GM21526 (cell line): ENCODE measurements at regions not wholly inside any gene's neighbourhood (a gene's known extent, or its start where the extent isn't known, plus 50 kb on each side); places are given as distances from the start of the nearest gene placed in this dataset.

Experiments used
- ATAC-seq: cut with Tn5 transposase; IDR thresholded peaks from one replicate; pipeline ENCODE4 v1.9.1; 2021; ENCODE audit warnings: moderate library complexity; ENCODE audit not compliant: unreplicated experiment, low FRiP score

DNA sequence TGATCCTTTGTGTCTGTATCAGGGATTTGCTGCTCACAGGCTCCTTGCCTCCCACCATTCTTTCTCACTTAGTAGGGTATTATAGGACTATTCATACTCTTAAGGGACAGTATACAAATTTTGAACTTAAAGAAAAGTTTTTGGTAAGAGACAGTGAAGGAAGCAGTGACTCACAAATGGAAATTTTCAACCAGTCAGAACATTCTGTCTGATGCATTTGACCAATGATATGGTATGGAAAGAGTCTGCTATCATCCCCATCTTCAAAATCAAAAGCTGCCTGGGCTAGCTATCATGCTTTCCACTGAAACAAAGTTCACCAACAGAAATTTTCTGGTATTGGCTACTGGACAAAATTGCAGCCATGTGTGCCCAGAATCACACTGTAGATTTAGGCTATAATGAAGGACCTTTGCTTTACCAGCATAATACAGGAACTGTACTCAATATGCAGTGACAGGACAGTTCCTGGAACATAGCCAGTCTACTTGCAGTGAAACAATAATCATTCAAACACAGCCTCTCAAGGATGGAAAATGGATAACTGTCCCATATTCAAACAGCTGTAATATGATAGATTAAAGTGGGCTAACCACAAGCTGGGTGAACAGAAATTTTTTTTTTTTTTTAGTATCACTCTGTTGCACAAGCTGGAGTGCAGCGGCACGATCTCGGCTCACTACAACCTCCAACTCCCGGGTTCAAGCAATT lies 109.0 kb upstream of the ACSL4 start:
- ATAC-seq, result no peak

DNA sequence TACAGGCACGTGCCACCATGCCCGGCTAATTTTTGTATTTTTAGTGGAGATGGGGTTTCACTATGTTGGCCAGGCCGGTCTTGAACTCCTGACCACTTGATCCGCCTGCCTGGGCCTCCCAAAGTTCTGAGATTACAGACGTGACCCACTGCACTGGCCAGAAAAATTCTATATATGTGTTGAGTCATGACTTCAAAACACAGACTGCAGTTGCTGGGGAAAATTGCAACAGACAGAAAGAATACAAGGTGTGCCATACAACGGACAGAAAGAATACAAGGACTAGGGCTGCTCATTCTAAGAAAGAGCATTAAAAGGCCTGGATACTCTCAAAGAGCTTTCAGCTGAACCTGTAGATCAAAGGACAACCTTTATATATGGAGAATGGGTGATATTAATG lies 109.6 kb upstream of the ACSL4 start:
- ATAC-seq, result no peak

DNA sequence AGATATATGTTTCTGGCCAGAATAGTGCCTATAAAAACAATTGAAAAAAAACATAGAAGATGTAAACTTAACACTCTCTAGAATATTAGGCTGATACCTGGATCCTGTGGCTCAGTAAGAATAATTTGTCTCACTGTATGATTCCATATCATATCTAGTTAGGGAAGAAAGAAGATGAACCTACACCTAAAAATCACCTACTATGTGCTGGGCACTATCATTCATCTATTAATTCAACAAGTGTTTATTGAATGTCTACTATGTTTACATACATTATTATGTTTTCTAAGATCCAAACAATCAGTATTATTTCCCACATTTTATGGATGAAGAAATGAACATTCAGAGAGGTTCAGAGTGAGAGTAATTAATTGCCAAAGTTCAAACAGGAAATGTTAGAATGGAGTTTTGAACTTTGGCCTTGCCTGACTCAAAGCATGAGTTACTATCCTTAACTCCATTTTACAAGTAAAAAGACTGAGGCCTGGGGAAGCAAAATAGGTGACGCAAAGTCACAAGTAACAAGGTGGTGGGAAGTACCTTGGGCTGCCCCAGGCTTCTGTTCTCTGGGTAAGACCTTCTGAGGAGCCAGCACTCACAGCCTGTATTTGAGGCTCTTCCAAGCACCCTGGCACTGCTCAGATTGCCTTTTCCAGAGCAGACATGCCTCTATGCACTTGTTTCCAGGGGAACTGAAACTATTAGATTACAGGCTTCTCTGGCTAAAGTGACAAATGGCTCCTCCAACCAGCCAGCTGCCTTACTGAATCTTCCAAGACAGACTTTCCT lies 111.1 kb upstream of the ACSL4 start:
- ATAC-seq, result no peak

DNA sequence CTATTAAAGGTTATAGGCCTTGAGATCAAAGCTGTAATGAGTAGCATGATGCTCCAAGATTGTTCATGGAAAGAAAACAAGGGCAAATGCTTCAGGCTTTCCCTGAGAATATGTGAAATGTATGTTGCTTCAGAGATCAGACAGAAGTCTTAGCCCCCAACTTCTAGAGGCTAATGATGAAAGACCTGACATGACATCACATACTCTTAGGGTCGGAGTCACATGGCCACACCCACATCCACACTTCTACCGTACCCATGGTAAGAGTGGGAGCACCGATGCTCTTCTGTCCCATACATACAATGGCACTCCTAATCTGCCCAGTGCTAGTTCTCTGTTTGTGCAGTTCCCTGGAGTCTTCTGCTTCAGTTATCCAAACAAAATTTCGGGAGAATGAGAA lies 111.9 kb upstream of the ACSL4 start:
- ATAC-seq, result no peak

DNA sequence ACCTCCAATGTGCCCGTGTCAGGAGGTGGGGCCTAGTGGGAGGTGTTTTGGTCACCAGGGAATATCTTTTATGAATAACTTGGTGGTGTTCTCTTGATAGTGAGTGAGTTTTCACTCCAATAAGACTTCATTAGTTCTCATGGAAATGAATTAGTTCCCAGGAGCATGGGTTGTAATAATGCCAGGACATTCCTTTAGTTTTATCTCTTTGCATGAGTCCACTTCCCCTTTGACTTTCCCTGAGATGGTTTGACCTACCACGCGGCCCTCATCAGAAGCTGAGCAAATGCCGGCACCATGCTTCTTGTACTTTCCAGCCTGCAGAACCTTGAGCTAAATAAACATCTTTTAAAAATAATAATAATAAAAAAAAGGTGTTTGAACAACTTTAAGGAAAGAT lies 112.9 kb upstream of the ACSL4 start:
- no peak for ATAC-seq

DNA sequence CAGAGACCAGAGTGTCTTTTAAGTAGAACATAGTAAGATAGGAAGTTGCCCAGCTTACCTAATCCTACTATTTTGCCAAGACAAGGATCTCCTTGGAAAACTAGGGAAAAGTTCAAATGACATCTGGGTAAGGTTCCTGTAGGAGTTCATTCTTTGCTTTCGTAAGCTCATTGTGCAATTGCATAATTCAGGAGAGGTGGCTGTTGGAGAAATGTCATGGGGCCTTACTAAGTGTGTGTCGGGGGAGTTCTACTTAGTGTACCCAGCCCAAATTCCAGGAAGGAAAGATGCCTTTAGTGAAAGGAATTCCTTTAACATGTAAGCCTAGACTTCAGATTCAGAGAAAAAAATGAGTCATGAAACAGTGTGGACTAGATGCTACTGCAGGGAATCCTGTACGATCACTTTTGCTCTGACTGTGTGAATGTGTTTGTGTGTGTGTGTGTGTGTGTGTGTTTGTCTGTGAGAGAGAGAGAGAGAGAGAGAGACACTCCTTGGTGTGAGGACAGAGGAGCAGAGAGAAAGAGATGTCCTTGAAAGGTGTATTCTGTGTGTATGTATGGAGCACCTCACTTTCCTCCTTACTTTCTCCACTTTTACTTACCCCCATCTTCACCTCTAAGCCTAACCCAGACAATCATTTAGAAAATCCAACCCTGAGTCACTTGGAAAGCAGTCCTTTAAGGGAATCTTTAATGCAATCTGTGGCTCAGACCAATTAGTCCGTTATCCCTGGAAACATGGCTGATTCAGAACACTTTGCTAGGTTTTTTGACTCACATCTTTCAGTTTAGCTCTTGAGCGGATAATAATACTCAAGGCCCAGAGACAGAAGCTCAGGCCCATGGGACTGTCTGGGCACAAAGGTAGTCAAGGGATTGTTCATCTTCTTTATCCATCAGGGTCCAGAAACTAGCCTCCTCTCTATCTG lies 114.5 kb upstream of the ACSL4 start:
- ATAC-seq, result no peak

DNA sequence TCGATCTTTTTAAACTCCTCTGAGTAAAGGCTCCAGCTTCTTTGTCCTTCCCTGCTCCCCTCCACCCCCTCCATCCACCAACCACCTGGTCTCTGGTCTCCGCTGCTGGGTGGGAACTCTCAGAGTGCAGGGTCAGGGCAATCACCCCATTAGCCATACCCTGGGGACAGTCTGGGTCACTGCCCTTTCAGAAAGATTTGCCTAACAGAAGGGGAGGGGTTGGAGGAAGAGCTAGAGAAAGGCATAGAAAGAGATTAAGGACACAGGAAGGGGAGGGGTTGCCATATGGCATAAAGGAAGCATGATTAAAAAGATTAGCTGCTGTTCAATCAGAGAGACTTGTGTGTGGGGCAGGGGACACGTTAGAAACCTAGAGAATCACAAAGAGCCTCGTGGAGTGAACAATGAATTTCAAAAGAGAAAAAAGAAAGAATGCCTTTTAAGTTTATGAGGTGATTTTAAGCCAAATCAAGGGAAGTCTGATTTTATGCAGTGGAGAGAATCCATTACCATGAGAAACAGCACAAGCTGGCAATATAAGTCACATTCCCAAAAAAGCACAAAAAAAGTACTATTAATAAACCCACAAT lies 115.5 kb upstream of the ACSL4 start:
- ATAC-seq, result peak; percentile 60

DNA sequence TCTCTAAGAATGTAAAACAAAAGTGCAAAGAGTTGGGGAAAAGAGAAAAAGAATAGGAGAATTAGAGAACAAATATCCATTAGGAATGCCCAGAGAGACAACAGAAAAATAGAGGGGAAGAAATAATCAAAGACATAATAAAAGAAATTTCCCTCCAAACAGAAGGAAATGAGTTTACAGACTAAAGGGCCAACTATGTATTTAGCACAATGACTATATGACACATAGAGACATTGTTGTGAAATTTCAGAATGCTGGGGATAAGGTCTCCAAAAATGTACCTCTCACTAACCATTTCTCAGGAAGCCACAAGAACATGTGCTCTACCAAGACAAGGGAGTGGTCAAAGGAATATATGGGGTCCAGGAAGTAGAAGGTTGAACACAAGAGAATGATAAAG lies 121.0 kb upstream of the ACSL4 start:
- no peak for ATAC-seq

DNA sequence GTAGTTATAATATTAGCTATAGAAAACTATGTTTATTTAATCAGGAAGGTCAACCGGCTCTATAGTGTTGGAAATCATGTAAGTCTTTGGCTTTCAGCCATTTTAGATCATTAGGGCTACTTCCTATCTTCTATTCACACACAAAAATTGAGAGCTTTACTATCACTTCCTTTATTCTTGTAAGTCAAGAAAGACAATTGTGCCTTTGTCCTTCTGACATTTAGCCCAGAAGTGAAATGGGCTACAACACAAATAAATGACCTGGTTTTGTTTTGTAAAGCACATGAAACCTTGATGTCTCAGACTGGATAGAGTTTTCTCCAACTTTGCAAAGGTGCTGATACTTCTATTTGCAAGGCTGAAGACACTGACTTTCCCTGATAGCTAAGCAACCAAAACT lies 122.4 kb upstream of the ACSL4 start:
- ATAC-seq, result no peak

DNA sequence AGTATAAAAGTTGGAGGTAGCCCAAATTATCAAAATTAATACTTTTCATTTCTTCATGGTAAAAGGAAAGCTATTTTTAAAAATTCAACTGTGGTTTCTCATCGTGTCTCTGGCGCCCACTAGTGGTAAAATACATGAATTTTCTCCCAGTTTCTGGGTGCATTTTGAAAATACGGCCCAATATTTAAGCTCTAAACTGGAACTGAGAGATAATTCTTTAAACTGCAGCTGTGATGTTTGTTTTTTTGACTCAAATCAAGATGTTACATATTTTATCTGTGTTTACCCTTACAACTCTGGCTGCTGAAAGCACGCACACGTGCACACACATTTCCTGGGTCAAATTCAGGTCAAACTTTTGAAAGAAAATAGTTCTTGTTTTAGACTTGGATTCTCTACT lies 123.9 kb upstream of the ACSL4 start:
- ATAC-seq, result no peak

DNA sequence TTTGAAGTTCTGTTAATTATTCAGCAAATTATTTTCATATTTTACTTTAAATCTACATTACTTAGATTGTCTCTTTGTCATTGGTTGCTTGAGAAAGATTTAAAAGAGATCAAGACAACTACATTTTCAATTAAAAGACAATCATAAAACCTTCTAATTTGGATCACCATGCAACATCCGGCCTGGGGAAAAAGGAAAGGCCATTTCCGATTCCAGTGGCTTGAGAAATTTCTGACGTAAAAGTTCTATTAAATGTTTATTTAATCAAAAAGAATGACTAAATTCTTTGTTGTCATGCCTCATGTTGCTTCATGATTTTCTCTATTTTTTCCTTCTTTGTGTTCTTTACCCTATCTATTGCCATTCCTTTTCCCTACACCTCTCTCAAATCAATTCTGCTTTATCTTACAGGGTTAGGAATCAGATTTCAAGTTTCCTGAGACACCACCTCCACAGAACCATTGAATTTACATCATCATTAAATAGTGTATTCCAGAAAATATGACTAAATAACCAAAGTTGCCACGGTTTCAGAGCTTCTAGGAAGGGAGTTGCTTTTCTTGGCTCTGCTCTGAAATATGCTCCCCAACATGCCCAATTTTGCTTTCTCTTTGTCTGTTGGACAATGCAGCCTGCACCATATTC lies 124.6 kb upstream of the ACSL4 start:
- no peak for ATAC-seq

DNA sequence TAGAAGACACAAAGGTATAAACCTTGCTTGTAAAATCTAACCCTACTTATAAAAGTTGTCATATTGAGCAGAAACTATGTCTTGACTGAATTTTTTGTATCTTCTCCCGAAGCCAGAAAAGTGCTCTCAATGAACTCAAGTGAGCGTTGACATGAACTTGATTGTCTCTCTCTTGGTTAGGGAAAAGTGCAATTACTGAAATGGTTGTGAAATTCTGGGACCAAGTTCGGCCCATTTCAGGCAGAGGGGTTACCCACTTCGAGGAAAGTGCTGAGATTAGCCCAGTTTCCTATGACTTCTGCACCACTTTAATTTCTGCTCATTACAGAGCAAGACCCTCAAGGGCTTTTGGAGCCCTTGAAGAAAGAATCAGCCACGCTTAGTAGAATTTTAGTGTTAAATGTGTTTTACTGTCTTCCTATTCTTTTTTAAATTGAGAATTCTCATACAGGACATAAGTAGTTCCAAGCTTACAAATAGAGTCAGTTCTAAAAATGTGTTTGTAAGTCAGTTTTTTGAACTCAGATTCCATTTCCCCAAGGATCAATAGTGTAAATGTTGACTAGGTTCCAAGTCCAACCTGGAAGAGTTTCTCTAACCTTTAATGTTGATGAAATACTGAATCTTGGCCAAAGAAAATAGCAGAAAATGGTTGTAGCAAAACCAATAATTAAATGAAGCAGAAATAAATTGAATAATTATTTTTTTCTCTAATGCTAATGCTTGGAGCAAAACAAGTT lies 125.7 kb upstream of the ACSL4 start:
- ATAC-seq, result no peak

DNA sequence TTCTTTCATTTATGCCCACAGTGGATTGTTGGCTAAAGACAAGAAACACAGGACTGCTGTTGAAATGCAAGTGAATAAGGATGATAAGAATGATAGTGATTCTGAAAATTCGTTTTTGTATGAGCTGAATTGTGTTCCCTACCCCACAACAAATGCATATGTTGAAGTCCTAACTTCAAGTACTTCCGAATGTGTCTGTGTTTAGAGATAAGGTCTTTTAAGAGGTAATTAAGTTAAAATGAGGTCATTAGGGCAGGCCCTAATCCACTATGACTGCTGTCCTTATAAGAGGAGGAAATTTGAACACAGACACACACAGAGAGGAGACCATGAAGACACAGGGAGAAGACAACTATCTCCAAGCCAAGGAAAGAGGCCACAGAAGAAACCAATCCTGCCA lies 126.6 kb upstream of the ACSL4 start:
- no peak for ATAC-seq

DNA sequence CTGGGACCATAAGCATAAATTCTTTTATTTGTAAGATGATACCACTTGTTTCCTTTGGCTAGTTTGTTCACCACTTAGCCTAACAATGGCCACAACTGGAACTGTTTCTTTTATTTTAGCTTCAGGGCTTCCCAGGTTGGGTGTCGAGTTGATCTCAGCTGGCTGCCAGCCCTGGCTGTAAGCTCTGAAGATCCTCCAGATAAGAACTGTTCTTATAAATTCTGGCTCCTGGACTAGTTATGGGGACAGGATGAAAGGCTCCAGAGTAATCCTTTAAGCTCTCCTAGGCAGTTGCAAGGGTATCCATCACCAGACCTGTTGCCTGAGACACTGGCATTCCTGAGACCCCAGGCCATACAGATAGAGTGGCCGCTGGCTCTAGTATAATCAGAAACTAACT lies 129.4 kb upstream of the ACSL4 start:
- ATAC-seq, result no peak

DNA sequence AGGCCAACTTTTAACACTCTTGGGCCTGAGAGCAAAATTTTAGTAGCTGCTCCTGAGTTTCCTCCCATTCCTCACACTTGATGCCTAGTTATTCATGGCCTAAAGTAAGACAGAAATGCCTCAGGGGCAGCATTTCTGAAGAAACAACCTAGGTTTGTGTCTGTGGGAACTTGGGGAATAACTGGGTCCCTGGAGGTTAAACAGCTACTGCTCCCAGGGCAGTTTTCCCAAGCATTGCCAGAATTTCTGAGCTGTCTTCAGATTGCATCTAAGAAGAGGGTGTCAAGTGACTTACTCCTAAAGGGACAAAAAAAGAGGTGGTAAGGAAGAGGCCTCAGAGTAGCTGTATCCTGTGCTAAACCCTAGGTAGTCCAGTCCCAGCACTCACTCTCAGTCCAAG lies 130.8 kb upstream of the ACSL4 start:
- no peak for ATAC-seq

DNA sequence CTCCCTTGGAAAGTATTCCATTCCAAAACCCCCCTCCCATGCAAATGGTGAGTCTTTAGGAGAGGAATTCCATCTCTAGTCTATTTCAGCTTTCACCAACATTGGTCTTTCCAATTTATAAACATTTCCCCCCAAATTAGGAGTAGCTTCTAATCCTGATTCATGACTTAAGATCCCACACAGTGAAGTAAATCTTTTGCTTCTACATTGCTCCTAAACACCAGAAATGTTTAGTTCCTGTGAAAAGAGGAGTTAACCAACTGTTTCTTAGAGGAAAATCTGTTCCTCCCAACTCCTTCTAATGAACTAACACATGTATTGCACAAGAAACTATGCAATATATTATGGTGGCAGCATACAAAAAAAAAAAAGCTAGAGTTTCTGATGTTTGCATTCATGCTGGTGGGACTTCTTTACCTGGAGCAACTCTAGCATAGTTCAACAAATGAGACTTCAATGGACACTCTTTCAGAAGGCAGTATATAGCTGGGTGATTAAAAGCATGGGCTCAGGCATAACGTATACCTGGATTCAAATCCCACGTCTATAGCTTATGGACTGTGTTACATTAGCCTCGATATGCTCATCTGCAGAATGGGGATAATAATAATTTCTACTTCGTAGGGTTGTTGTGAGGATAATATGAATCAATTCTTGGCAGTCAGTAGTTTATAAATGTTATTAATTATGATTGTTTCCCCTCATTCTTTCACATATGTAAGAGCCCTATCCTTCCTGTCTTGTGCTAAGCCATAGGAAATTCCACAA lies 131.6 kb upstream of the TMEM164 start:
- ATAC-seq, result no peak

DNA sequence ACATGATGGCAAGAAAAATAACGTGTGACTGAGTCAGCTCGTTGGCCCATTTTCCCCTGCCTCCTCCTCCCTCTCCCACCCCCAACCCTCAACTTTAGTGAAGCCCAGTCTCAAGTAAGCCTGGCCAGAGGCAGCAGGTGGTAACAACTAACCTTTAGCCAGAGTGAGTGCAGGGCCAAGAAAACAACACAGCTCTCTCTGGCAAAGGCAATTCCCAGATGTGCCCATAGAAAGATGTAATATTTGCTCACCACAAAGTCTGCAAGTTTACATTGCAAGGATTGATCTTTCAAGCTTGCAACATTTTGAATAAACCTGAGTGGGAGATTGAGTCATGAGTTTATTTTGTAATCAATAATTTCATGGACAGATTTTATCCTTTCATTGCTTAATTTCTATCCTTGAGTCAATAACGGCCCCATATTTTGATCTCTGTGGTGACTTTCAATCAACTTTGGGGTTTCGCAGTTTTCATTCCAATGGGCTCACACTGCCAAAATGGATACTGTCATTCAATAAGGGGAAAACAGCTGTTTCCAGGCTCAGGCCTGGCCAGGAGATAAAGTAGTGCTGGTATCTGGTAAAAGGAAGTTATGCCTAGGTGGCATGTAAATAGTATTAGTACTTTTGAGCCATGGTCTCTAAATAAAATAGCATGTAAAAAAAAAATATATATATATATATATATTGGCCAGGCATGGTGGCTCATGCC lies 130.7 kb upstream of the TMEM164 start:
- no peak for ATAC-seq

DNA sequence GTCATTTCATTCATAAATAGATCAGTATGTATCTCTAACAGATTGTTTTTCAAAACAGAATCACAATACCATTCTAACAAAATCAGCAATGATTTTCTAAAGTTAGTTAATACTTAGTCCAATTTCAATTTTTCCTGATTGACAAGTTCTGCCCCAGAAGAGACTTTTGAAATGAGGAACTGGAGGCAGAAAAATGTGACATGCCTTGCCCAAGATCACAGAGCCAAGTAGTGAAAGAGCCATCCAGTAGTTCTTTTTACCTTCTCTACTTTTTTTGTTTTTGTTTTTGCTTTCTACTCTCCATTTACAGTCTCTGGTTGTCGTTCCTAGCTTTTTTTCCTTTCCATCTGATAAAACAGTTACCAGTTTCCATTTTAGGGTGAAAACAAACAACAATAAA lies 129.3 kb upstream of the TMEM164 start:
- no peak for ATAC-seq
